Liver (tissue), 8 donors: ENCODE measurements at regions not wholly inside any gene's neighbourhood (a gene's known extent, or its start where the extent isn't known, plus 50 kb on each side); places are given as distances from the start of the nearest gene placed in this dataset.

Experiments
- DNase-seq: peaks from one replicate; pipeline ENCODE4 v3.0.0-alpha.2; 2017; ENCODE audit warnings: low spot score
- H3K27ac ChIP-seq, 2 donors: one replicate each; pipeline ENCODE4 v1.7.0; 2013; ENCODE audit warnings: inconsistent platforms in 2 of 2, low read length in 2 of 2, control low read depth in 1 of 2, low read depth in 1 of 2, mild to moderate bottlenecking in 1 of 2
- H3K27me3 ChIP-seq, 4 donors: one replicate each; pipeline versions ENCODE4 v1.6.1 to v1.7.0; 2013; ENCODE audit warnings: low read length in 3 of 4, inconsistent platforms in 1 of 4, mild to moderate bottlenecking in 1 of 4, moderate library complexity in 1 of 4; ENCODE audit not compliant: control insufficient read depth in 4 of 4, insufficient read depth in 4 of 4
- H3K36me3 ChIP-seq, 4 donors: one replicate each; pipeline versions ENCODE4 v1.6.1 to v1.7.0; 2013; ENCODE audit warnings: low read length in 3 of 4, mild to moderate bottlenecking in 3 of 4, low read depth in 1 of 4, moderate library complexity in 1 of 4; ENCODE audit not compliant: control insufficient read depth in 4 of 4, insufficient read depth in 3 of 4
- H3K4me1 ChIP-seq, 4 donors: one replicate each; pipeline versions ENCODE4 v1.6.1 to v1.7.0; 2013; ENCODE audit warnings: low read length in 3 of 4, mild to moderate bottlenecking in 3 of 4, moderate library complexity in 1 of 4; ENCODE audit not compliant: control insufficient read depth in 4 of 4, insufficient read depth in 4 of 4
- H3K4me3 ChIP-seq, 3 donors: one replicate each; pipeline versions ENCODE4 v1.6.1 to v1.7.0; 2013; ENCODE audit warnings: low read length in 3 of 3, control low read depth in 1 of 3, low read depth in 1 of 3, mild to moderate bottlenecking in 1 of 3
- H3K9ac ChIP-seq, 2 donors: one replicate each; pipeline ENCODE4 v1.7.0; 2013; ENCODE audit warnings: low read length in 2 of 2, mild to moderate bottlenecking in 2 of 2, moderate library complexity in 2 of 2, control low read depth in 1 of 2, low read depth in 1 of 2
- H3K9me3 ChIP-seq, 4 donors: one replicate each; pipeline versions ENCODE4 v1.6.1 to v1.7.0; 2013; ENCODE audit warnings: low read length in 3 of 4; ENCODE audit not compliant: control insufficient read depth in 4 of 4
- CTCF ChIP-seq: fragments of 150-350 bp; IDR thresholded peaks from 2 replicates; pipeline ENCODE4 v1.5.1; 2017; ENCODE audit warnings: improper control_type of control experiment, low read depth, low read length; ENCODE audit not compliant: missing input control
- EGR1 ChIP-seq, 2 donors: IDR thresholded peaks; 2 replicates each; pipeline ENCODE4 v1.6.1; 2016 to 2018; ENCODE audit warnings: antibody characterized with exemption in 2 of 2, low read depth in 2 of 2
- FOXA1 ChIP-seq: IDR thresholded peaks from 2 replicates; pipeline ENCODE4 v1.6.1; 2016; ENCODE audit warnings: antibody characterized with exemption
- FOXA2 ChIP-seq: IDR thresholded peaks from 2 replicates; pipeline ENCODE4 v1.6.1; 2016; ENCODE audit warnings: antibody characterized with exemption
- GABPA ChIP-seq, 2 donors: IDR thresholded peaks in 1 of 2; conservative IDR thresholded peaks in 1 of 2; 2 replicates each; pipeline ENCODE4 v1.6.1; 2016; ENCODE audit warnings: antibody characterized with exemption in 2 of 2, mild to moderate bottlenecking in 1 of 2, moderate library complexity in 1 of 2
- HNF4A ChIP-seq, 2 donors: conservative IDR thresholded peaks; 2 replicates each; pipeline ENCODE4 v1.6.1; 2016; ENCODE audit warnings: antibody characterized with exemption in 2 of 2, mild to moderate bottlenecking in 2 of 2
- HNF4G ChIP-seq: IDR thresholded peaks from 2 replicates; pipeline ENCODE4 v1.6.1; 2016; ENCODE audit warnings: antibody characterized with exemption
- JUND ChIP-seq, 2 donors: IDR thresholded peaks; 2 replicates each; pipeline ENCODE4 v1.6.1; 2016; ENCODE audit warnings: antibody characterized with exemption in 2 of 2
- NR2F2 ChIP-seq: IDR thresholded peaks from 2 replicates; pipeline ENCODE4 v1.6.1; 2016; ENCODE audit warnings: antibody characterized with exemption
- RAD21 ChIP-seq, 2 donors: IDR thresholded peaks; 2 replicates each; pipeline ENCODE4 v1.6.1; 2016; ENCODE audit warnings: antibody characterized with exemption in 2 of 2, mild to moderate bottlenecking in 2 of 2
- RXRA ChIP-seq, 2 donors: IDR thresholded peaks; 2 replicates each; pipeline ENCODE4 v1.6.1; 2017 to 2018; ENCODE audit warnings: antibody characterized with exemption in 2 of 2, mild to moderate bottlenecking in 1 of 2
- SP1 ChIP-seq: IDR thresholded peaks from 2 replicates; pipeline ENCODE4 v1.6.1; 2018; ENCODE audit warnings: antibody characterized with exemption, mild to moderate bottlenecking
- TAF1 ChIP-seq: conservative IDR thresholded peaks from 2 replicates; pipeline ENCODE4 v1.6.1; 2016; ENCODE audit warnings: antibody characterized with exemption, mild to moderate bottlenecking
- YY1 ChIP-seq: IDR thresholded peaks from 2 replicates; pipeline ENCODE4 v1.6.1; 2016; ENCODE audit warnings: antibody characterized with exemption, mild to moderate bottlenecking
- ZBTB33 ChIP-seq: IDR thresholded peaks from 2 replicates; pipeline ENCODE4 v1.6.1; 2016; ENCODE audit warnings: antibody characterized with exemption
- WGBS: extraction: QIAGEN DNeasy Blood & Tissue Kit; methylation state at CpG from one replicate; pipeline ENCODE4 v1.1.7; 2013; 5-methylcytosine and 5-hydroxymethylcytosine counted together
- TF ChIP-seq, protein P1 (sequence below): IDR thresholded peaks from 2 replicates; pipeline ENCODE4 v1.6.1; 2016; ENCODE audit warnings: antibody characterized with exemption
- TF ChIP-seq, protein P2 (sequence below): IDR thresholded peaks from 2 replicates; pipeline ENCODE4 v1.6.1; 2016; ENCODE audit warnings: antibody characterized with exemption
- TF ChIP-seq, protein P3 (sequence below): IDR thresholded peaks from 2 replicates; pipeline ENCODE4 v1.6.1; 2016; ENCODE audit warnings: antibody characterized with exemption, mild to moderate bottlenecking
- donor health status: healthy.
- donor health status: healthy.
- donor health status: healthy.
- donor health status: healthy.
- donor health status: healthy.

DNA sequence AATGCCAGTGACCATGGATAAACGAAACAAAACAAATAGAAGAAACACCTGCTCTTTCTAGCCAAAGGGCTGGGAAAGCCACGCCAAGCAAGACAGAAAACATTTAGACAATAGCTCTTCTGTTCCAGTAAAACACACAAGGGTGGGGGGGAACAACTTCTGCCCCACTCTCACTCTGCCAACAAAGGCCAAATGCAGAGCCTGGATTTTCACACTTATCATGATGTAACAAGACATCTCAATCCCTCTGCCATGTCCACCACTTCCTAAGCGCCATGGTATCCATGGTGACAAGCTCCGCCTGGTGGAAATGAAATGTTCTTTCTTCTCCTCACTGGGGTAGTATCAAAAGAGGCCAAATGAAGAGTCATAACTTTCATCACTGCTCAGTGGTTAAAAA, 60.6 kb downstream of the DRD1 start:
- WGBS = 53% methylated on average over 4 of the region's 4 CpGs
- DNase-seq = no peak
- Histone ChIP-seq H3K27me3 (peaks cover 0 to 2% (median 0%) of the 10 kb centered on the region in 4 donors), H3K27ac (no peak overlapping the region), H3K4me1 (no peaks in the 10 kb centered on the region), H3K9ac (no peak overlapping the region), H3K4me3 (no peak overlapping the region), H3K9me3 (no peaks in the 10 kb centered on the region), H3K36me3 (no peaks in the 10 kb centered on the region)
- TF ChIP-seq EGR1 (IDR thresholded peaks at IDR 0.05; ENCODE audit: low read depth in 2 of 2) = no peak
- TF ChIP-seq, protein P1, sequence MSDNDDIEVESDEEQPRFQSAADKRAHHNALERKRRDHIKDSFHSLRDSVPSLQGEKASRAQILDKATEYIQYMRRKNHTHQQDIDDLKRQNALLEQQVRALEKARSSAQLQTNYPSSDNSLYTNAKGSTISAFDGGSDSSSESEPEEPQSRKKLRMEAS = no peak
- no peak for TF ChIP-seq HNF4A (conservative IDR thresholded peaks at IDR 0.05)
- TF ChIP-seq RAD21 (IDR thresholded peaks at IDR 0.05) = no peak
- TF ChIP-seq, protein P2, sequence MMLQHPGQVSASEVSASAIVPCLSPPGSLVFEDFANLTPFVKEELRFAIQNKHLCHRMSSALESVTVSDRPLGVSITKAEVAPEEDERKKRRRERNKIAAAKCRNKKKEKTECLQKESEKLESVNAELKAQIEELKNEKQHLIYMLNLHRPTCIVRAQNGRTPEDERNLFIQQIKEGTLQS = no peak
- no peak for TF ChIP-seq YY1
- TF ChIP-seq GABPA (IDR thresholded peaks at IDR 0.05 in 1 of 2, conservative IDR thresholded peaks at IDR 0.05 in 1 of 2) = no peak

GRCh38 chr5:175382171-175382570, 61.8 kb downstream of the DRD1 start:
- Histone ChIP-seq H3K4me3 (no peak overlapping the region), H3K27me3 (peaks cover 0 to 2% (median 0%) of the 10 kb centered on the region in 4 donors), H3K4me1 (no peaks in the 10 kb centered on the region), H3K36me3 (no peaks in the 10 kb centered on the region), H3K27ac (no peak overlapping the region), H3K9me3 (no peaks in the 10 kb centered on the region), H3K9ac (no peak overlapping the region)
- WGBS = 69% methylated on average over 1 of the region's 1 CpG
- no peak for TF ChIP-seq ZBTB33
- TF ChIP-seq, protein P1 = no peak
- TF ChIP-seq YY1 = no peak
- no peak for TF ChIP-seq HNF4A (conservative IDR thresholded peaks at IDR 0.05)
- TF ChIP-seq CTCF = no peak
- no peak for TF ChIP-seq HNF4G
- no peak for TF ChIP-seq SP1
- no peak for TF ChIP-seq NR2F2
- TF ChIP-seq, protein P2 = no peak
- TF ChIP-seq TAF1 = no peak
- no peak for TF ChIP-seq RAD21 (IDR thresholded peaks at IDR 0.05)
- no peak for TF ChIP-seq JUND (IDR thresholded peaks at IDR 0.05)
- TF ChIP-seq GABPA (IDR thresholded peaks at IDR 0.05 in 1 of 2, conservative IDR thresholded peaks at IDR 0.05 in 1 of 2) = no peak
- TF ChIP-seq, protein P3, sequence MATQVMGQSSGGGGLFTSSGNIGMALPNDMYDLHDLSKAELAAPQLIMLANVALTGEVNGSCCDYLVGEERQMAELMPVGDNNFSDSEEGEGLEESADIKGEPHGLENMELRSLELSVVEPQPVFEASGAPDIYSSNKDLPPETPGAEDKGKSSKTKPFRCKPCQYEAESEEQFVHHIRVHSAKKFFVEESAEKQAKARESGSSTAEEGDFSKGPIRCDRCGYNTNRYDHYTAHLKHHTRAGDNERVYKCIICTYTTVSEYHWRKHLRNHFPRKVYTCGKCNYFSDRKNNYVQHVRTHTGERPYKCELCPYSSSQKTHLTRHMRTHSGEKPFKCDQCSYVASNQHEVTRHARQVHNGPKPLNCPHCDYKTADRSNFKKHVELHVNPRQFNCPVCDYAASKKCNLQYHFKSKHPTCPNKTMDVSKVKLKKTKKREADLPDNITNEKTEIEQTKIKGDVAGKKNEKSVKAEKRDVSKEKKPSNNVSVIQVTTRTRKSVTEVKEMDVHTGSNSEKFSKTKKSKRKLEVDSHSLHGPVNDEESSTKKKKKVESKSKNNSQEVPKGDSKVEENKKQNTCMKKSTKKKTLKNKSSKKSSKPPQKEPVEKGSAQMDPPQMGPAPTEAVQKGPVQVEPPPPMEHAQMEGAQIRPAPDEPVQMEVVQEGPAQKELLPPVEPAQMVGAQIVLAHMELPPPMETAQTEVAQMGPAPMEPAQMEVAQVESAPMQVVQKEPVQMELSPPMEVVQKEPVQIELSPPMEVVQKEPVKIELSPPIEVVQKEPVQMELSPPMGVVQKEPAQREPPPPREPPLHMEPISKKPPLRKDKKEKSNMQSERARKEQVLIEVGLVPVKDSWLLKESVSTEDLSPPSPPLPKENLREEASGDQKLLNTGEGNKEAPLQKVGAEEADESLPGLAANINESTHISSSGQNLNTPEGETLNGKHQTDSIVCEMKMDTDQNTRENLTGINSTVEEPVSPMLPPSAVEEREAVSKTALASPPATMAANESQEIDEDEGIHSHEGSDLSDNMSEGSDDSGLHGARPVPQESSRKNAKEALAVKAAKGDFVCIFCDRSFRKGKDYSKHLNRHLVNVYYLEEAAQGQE = no peak
- TF ChIP-seq EGR1 (IDR thresholded peaks at IDR 0.05; ENCODE audit: low read depth in 2 of 2) = no peak
- TF ChIP-seq FOXA1 = no peak
- TF ChIP-seq RXRA (IDR thresholded peaks at IDR 0.05) = no peak
- no peak for TF ChIP-seq FOXA2
- no peak for DNase-seq
